DMS 273 treated with DMSO at 0.1 percent for 48 hours (cell line): ENCODE measurements at regions not wholly inside any gene's neighbourhood (a gene's known extent, or its start where the extent isn't known, plus 50 kb on each side); places are given as distances from the start of the nearest gene placed in this dataset.
A peak's percentile ranks its signal among the peaks of the same experiment; 100 is the strongest.

ENCODE experiments used
- DNase-seq: peaks from one replicate; lab custom pipeline; 2025; lab: John Stamatoyannopoulos, UW

DNA sequence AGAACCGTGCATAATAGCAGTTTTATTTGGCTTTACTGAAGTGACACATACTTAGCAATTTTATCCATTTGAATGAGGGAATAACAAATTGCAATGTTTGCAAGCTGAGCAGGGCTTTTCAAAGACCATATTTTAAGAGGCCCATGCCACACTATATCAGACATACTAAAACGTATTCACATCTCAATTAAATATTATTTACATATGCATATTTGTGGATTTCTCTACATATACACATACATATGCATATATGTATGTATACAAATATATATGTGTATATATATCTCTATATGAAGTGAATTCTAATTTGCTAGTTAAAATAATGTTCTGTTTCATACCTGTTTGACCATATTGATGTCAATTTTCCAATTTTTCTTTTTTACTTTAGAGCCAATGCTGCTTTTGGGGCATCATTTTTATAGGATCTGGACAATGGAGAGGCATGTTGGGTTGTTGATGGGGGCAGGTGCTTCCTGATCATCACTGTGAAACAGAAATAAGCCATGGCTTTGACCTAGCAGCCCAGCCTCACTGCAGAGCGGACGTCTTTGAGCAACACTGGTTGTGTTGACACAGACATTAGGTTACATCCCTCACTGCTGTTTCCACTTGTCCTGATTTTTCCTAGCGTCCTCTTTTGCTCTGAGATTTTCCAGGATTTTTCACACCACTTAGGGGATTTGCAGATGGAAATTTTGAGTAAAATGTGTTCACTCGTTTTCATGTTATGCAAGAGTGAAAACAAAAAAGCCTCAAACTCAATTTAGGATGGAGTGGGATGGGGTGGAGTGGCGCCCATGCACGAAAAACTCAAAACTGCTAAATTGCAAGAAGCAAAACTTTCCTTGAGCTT lies 56.9 kb downstream of the RDH14 start:
- DNase-seq: no peak

DNA sequence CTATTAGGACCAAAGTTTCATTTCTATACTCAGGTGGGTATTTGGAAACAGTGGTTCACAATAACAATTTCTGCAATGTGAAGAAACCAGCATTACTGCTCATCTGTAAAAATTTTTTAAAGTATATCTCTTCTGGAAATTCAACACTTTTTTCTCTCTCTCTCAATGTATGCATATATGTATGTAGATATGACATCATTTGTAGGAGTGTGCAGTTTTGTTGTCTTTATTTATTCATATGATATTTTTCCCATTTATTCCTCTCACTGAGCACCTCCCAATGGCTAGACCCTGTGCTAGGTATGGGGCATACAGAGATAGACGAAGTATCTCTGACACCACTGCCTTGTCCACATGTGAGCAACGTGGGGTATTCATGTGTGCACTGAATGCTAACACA lies 58.3 kb downstream of the RDH14 start:
- no peak for DNase-seq

GRCh38 chr2:18501729-18502128 lies 58.7 kb downstream of the RDH14 start:
- DNase-seq: no peak

GRCh38 chr2:18501156-18501555 lies 59.3 kb downstream of the RDH14 start:
- no peak for DNase-seq

- no peak for DNase-seq
Measured at GRCh38 chr2:18500333-18500732, 60.1 kb downstream of the RDH14 start.

DNA sequence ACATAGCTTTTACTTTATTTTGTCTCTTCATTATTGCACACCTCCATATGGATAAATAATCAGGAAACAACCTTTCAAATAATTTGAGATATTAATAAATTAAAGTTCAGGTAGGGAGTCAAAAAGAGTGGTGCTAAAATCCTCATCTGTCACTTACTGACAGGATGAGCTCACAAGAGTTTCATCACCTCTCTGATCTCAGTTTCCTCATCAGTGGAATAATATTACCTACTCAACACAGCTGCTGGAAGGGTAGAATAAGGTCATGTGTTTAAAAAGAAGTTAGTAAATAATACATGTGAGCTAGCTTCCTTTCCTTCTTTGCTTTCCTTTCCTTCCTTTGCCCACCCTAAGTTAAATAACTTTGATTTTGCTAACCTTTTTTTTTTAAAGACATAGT lies 61.9 kb downstream of the RDH14 start:
- DNase-seq: no peak

DNA sequence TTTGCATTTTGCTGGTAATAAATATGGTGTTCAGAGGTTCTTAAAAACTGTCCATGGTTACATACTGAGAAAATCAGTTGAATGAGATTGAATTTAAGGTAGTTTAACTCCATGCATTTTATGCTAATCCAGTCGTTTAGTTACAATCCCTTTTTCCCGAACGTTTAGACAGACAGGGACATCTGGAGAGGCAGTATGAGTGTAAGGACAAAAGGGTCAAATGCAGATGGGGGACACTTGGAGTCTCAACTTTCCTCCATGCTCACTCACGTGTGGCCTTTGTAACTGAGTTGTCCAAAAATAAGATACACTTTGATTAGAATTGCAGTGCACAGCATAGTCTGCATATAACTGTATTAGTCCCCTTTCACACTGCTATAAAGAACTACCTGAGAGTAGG lies 63.9 kb downstream of the RDH14 start:
- DNase-seq: no peak

- DNase-seq: no peak
Measured at GRCh38 chr2:18495058-18495457, 65.4 kb downstream of the RDH14 start.

GRCh38 chr2:18492721-18493120 lies 67.7 kb downstream of the RDH14 start:
- no peak for DNase-seq

- no peak for DNase-seq
Measured at GRCh38 chr2:18491577-18491976, 68.9 kb downstream of the RDH14 start.

DNA sequence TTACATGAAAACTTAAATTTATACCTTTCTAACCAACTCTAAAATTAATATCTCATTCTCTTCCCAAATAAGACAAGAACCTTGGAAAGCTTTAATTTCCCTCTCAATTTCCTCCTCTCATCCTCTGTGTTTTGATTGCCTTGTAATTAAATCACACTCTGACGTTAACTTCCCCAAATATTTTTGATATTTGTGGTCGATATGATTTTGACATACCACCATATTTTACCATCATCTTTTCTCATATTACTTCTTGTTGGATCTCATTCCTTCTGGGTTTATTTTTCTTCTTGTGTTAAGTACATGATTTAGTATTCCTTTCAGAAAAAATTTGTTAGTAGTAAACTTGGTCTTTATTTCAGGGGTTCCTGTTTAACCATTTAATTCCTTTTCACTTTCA lies 69.6 kb downstream of the RDH14 start:
- DNase-seq: no peak

GRCh38 chr2:18487106-18487913 lies 73.1 kb downstream of the RDH14 start:
- DNase-seq: no peak

- no peak for DNase-seq
Measured at GRCh38 chr2:18484625-18485024, 75.8 kb downstream of the RDH14 start.

- peak; percentile 29 for DNase-seq
Measured at GRCh38 chr2:18483896-18484295, 76.6 kb downstream of the RDH14 start.

GRCh38 chr2:18482666-18483065 lies 77.8 kb downstream of the RDH14 start:
- no peak for DNase-seq

GRCh38 chr2:18479947-18480369 lies 80.5 kb downstream of the RDH14 start:
- no peak for DNase-seq

- no peak for DNase-seq
Measured at GRCh38 chr2:18477293-18477692, 83.2 kb downstream of the RDH14 start.

- DNase-seq: no peak
Measured at GRCh38 chr2:18476484-18476883, 84.0 kb downstream of the RDH14 start.

GRCh38 chr2:18475884-18476283 lies 84.6 kb downstream of the RDH14 start:
- DNase-seq: no peak

GRCh38 chr2:18474700-18475099 lies 85.8 kb downstream of the RDH14 start:
- DNase-seq: no peak

DNA sequence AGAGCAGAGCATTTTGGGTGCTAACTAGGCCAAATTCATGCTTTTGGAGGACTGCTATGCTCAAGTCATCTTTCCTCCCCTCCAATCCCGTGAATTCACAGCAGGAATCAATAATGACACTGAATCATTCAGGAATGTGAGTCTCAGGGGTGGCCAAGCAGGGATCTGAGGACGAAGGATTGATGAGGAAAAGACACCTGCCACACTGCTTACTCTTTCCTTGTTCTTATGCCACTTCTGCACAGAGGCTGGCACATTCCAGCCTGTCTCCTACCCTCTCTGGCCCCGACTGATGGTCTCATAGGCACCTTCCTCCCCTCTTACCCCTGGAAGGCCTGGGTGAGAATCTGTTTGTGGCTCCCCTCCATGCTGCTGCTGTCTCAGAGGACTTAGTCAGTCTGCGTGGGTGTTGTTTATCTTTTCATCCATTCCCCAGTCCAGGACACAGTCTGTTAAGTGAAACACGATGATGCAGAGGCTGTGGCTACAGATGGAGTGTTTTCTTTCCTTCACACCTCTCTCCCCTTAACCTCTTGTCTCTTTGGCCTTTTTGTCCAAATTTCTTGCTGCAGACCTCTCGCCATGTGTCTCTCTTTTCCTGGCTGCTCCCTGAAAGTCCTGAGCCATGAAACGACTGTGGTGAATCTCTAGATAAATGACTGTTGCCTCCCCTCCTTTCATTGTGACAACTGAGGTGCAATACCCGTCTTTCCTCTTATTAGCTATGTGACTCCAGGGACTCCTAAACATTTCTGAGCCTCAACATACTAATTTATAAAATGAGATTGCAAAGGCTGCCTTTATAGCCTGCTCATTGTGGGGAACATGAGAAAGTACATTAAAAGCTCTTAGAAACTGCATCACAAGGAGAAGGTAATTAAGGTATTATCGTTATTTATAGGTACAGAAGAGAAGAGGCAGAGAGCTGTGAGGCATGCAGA lies 86.9 kb downstream of the RDH14 start:
- peak; percentile 20 for DNase-seq

DNA sequence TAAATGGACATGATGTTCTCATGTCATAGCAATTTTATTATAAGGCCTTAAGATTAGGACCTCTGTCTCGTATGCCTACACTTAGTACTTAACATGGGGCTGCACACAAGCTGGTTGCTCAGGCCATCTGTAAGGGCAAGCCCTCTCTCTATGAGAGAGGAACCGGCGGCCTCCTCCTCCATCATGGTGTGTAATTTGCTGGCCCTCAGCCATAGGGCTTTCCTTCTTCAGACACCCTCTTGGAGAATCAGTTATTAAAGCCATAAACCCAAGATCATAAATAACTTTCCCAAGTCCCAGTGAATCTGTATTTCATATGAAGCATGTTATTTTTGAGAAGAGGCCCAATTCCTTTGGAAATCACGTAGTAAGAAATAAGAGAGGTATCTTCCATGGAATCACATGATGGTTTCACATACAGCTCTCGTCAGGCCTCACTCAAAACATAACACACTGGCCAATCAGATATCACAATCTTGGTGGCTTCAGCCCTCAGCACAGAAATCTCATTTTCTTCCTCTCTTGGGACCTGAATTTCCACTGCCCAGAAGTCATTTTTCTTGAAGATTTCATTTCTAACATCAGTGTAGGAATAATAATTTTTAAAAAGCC lies 92.6 kb downstream of the RDH14 start:
- DNase-seq: no peak
